Activated CD4-positive, alpha-beta T cell treated with anti-CD3 and anti-CD28 coated beads for 36 hours (primary cell): ENCODE measurements at regions not wholly inside any gene's neighbourhood (a gene's known extent, or its start where the extent isn't known, plus 50 kb on each side); places are given as distances from the start of the nearest gene placed in this dataset.

Source experiments
- ATAC-seq: fragments of 200-7000 bp; cut with Tn5 transposase; one replicate; pipeline ENCODE4 v1.10.0; 2021; ENCODE audit warnings: mild to moderate bottlenecking, moderate library complexity
- CTCF ChIA-PET: fragments of 350-600 bp; sonication (Branson Sonifier 250); formaldehyde crosslinking; loops from one replicate; lab custom pipeline; 2021; ENCODE audit warnings: antibody characterized with exemption; lab: Charles Lee
- POLR2A ChIA-PET: fragments of 350-600 bp; sonication (Branson Sonifier 250); formaldehyde crosslinking; loops from one replicate; lab custom pipeline; 2021; ENCODE audit warnings: antibody characterized with exemption, inconsistent platforms; lab: Charles Lee
- DNase-seq: peaks from one replicate; pipeline ENCODE4 v3.0.0-alpha.2; 2020
- H3K27ac Mint-ChIP-seq: one replicate; pipeline ENCODE4 v1.8.0; 2021; ENCODE audit warnings: mixed read lengths
- H3K27me3 Mint-ChIP-seq: one replicate; pipeline ENCODE4 v1.8.0; 2021; ENCODE audit warnings: mixed read lengths
- H3K36me3 Mint-ChIP-seq: one replicate; pipeline ENCODE4 v1.8.0; 2021; ENCODE audit warnings: low read depth, mixed read lengths
- H3K4me1 Mint-ChIP-seq: one replicate; pipeline ENCODE4 v1.8.0; 2021; ENCODE audit warnings: mixed read lengths
- H3K4me3 Mint-ChIP-seq: one replicate; pipeline ENCODE4 v1.8.0; 2021; ENCODE audit warnings: mild to moderate bottlenecking, moderate library complexity, mixed read lengths
- H3K9me3 Mint-ChIP-seq: one replicate; pipeline ENCODE4 v1.8.0; 2021; ENCODE audit warnings: low read depth, mixed read lengths
- intact Hi-C, 2 experiments: fragments of 100-400 bp; cut with DNase I in 1 of 2; cut with micrococcal nuclease in 1 of 2; formaldehyde crosslinking; loops; one replicate each; pipeline versions ENCODE4 v1.14.2 to v1.15.1; 2022 to 2024; cut with DNase I, micrococcal nuclease

- Mint-ChIP-seq H3K9me3 (no peaks in the 10 kb centered on the region), H3K4me3 (no peak overlapping the region), H3K36me3 (no peaks in the 10 kb centered on the region), H3K27ac (no peak overlapping the region), H3K4me1 (no peaks in the 10 kb centered on the region), H3K27me3 (peaks cover 2% of the 10 kb centered on the region)
- ATAC-seq (no peak), DNase-seq (no peak)
- CTCF ChIA-PET: interaction anchor here (0.9 kb wide), 1 partner anchor 31 kb away, joined by 3 read pairs; no protein-coding TSS in a partner anchor
- intact Hi-C loops: no loop called here
- POLR2A ChIA-PET: no interaction called here
Measured at GRCh38 chr5:15074651-15075050, 203.1 kb upstream of the ANKH start.

GRCh38 chr5:15073453-15073852 is 201.9 kb upstream of the ANKH start:
- Mint-ChIP-seq H3K4me3 (no peak overlapping the region), H3K4me1 (no peaks in the 10 kb centered on the region), H3K36me3 (no peaks in the 10 kb centered on the region), H3K9me3 (no peaks in the 10 kb centered on the region), H3K27me3 (peaks cover 2% of the 10 kb centered on the region), H3K27ac (no peak overlapping the region)
- CTCF ChIA-PET: no interaction called here
- intact Hi-C loops: no loop called here
- ATAC-seq: no peak
- no peak for DNase-seq
- POLR2A ChIA-PET: no interaction called here

DNA sequence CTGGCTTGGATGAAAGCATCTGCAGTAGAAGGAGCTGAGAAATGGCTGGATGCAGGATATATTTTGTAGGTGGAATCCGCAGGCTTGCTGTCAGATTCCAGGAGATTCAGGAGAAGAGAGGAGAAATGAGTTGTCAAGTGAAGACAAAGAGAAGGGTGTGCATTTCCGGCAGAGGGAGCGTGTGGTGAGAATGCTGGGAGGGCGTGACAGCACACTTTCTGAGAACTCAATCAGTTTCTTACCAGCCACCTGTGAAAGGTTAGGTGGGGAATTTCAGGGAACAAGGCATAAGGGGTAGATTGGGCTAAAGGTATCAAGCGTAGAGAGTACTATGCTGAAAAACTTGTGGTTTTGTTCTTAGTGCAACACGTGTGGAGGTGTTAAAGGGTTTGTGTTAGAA is 199.3 kb upstream of the ANKH start:
- Mint-ChIP-seq H3K4me3 (no peak overlapping the region), H3K9me3 (peaks cover 2% of the 10 kb centered on the region), H3K36me3 (no peaks in the 10 kb centered on the region), H3K27ac (no peak overlapping the region), H3K4me1 (no peaks in the 10 kb centered on the region), H3K27me3 (no peaks in the 10 kb centered on the region)
- DNase-seq: no peak
- intact Hi-C loops: no loop called here
- ATAC-seq: no peak
- ChIA-PET POLR2A (no interaction called here), CTCF (no interaction called here)

GRCh38 chr5:15069407-15069905 is 197.9 kb upstream of the ANKH start:
- no peak overlapping the region for H3K4me3 Mint-ChIP-seq
- intact Hi-C loops: no loop called here
- H3K27ac Mint-ChIP-seq: no peak overlapping the region
- H3K36me3 Mint-ChIP-seq: no peaks in the 10 kb centered on the region
- H3K27me3 Mint-ChIP-seq: no peaks in the 10 kb centered on the region
- H3K4me1 Mint-ChIP-seq: no peaks in the 10 kb centered on the region
- ATAC-seq (no peak), DNase-seq (no peak)
- CTCF ChIA-PET: no interaction called here
- H3K9me3 Mint-ChIP-seq: peaks cover 2% of the 10 kb centered on the region
- POLR2A ChIA-PET: no interaction called here

DNA sequence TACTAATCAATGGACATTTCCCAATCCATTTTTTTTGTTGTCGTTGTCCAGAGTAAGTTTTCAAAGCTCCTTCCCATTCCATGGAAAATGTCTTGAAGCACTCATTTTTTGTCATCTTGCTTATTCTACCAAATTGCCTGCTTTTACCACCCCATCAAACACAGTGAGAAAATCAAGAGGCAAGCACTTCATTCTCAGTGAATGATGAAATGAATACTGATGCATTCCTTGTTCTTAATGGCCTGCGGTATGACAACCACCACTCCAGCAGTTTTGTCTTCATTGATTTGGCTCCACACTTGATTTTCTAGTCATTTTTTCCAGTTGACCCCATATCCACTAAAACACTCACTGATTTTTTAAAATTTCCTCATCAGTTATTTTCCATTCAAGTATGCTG is 193.5 kb upstream of the ANKH start:
- Mint-ChIP-seq H3K36me3 (no peaks in the 10 kb centered on the region), H3K4me3 (no peak overlapping the region), H3K27me3 (peaks cover 3% of the 10 kb centered on the region), H3K27ac (no peak overlapping the region), H3K4me1 (no peaks in the 10 kb centered on the region), H3K9me3 (peaks cover 2% of the 10 kb centered on the region)
- POLR2A ChIA-PET: no interaction called here
- ATAC-seq: no peak
- CTCF ChIA-PET: no interaction called here
- intact Hi-C loops: no loop called here
- no peak for DNase-seq

DNA sequence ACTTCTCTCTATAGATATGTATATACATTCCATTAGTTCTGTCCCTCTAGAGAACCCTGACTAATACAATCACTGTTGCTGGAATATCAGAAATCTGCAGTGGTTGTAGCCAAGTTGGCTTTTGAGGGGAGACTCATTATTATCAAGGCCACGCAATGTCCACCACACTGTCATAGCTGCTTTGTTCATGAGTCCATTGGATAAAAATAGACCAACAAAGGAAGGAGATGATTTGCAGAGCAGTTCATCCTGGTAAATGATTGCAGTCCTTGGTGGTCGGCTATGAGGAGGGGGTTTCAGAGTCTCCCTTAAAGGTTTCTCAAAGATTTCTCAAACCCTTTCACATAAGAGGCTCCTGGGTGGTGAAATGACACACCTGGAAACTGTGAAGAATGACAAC is 192.8 kb upstream of the ANKH start:
- Mint-ChIP-seq H3K4me1 (no peaks in the 10 kb centered on the region), H3K36me3 (no peaks in the 10 kb centered on the region), H3K9me3 (peaks cover 2% of the 10 kb centered on the region), H3K4me3 (no peak overlapping the region), H3K27me3 (peaks cover 3% of the 10 kb centered on the region), H3K27ac (no peak overlapping the region)
- ChIA-PET CTCF (no interaction called here), POLR2A (no interaction called here)
- ATAC-seq (no peak), DNase-seq (no peak)
- intact Hi-C loops: no loop called here

DNA sequence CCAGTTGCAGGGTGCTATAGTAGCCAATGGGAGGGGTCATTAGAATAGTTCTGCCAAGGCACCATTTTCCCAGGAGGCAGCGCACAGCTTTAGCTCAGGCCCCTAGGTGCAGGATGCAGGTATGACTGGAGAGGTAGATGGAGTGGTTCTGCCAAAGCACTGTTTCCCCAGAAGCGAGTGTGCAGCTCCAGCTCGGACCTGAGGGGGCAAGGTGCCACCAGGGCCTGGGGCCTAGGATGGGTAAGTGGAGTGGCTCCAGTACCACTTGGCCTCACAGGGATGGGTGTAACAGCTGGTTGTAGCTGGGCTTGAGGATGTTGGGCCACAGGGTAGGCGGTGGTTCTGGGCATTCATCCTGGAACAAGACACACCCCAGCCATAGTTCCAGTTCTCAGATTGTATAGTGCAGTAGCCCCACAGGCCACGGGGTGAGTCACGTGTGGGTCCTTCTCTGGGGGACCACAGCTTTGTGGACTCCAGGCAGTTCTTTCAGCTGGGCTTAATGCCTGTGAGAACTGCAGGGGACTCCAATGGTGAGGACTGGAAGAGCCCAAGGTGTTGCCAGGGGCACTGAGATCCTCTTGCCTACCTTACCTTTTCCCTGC is 185.5 kb upstream of the ANKH start:
- CTCF ChIA-PET: no interaction called here
- DNase-seq (no peak), ATAC-seq (no peak)
- intact Hi-C loops: no loop called here
- no peaks in the 10 kb centered on the region for H3K4me1 Mint-ChIP-seq
- POLR2A ChIA-PET: no interaction called here
- peaks cover 5% of the 10 kb centered on the region for H3K9me3 Mint-ChIP-seq
- H3K36me3 Mint-ChIP-seq: no peaks in the 10 kb centered on the region
- H3K4me3 Mint-ChIP-seq: no peak overlapping the region
- H3K27me3 Mint-ChIP-seq: peaks cover 3% of the 10 kb centered on the region
- H3K27ac Mint-ChIP-seq: no peak overlapping the region

DNA sequence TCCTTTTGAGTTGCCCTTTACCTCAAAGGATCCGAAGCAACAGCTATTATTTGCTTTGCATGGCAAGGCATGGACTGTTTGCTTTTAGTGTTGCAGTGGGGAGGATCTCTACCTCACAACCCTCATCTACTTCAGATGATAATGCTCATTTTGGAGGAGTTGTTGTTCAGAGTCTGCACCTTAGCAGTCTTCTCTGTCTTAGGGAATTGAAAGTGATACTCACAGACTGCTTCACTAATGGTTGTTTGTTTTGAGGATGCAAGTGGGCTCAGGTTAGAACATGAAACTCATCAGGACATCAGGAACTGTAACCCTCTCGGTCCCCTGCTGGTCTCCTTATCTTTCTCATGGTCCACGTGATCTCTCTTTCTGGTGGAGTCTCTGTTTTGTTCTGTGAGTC is 172.9 kb upstream of the ANKH start:
- DNase-seq (no peak), ATAC-seq (no peak)
- CTCF ChIA-PET: no interaction called here
- POLR2A ChIA-PET: no interaction called here
- Mint-ChIP-seq H3K4me1 (no peaks in the 10 kb centered on the region), H3K36me3 (no peaks in the 10 kb centered on the region), H3K27me3 (peaks cover 3% of the 10 kb centered on the region), H3K4me3 (no peak overlapping the region), H3K9me3 (no peaks in the 10 kb centered on the region), H3K27ac (no peak overlapping the region)
- intact Hi-C loops: no loop called here

- POLR2A ChIA-PET: no interaction called here
- DNase-seq: no peak
- CTCF ChIA-PET: interaction anchor here (1.0 kb wide), 1 partner anchor 43 kb away, joined by 4 read pairs; no protein-coding TSS in a partner anchor
- Mint-ChIP-seq H3K36me3 (no peaks in the 10 kb centered on the region), H3K27me3 (no peaks in the 10 kb centered on the region), H3K27ac (no peak overlapping the region), H3K9me3 (peaks cover 3% of the 10 kb centered on the region), H3K4me3 (no peak overlapping the region), H3K4me1 (no peaks in the 10 kb centered on the region)
- intact Hi-C loops: no loop called here
- ATAC-seq: no peak
Measured at GRCh38 chr5:15037247-15037908, 165.8 kb upstream of the ANKH start.

- no peak overlapping the region for H3K4me3 Mint-ChIP-seq
- POLR2A ChIA-PET: no interaction called here
- no peak overlapping the region for H3K27ac Mint-ChIP-seq
- no peaks in the 10 kb centered on the region for H3K4me1 Mint-ChIP-seq
- ATAC-seq (no peak), DNase-seq (no peak)
- peaks cover 3% of the 10 kb centered on the region for H3K9me3 Mint-ChIP-seq
- peaks cover 5% of the 10 kb centered on the region for H3K27me3 Mint-ChIP-seq
- CTCF ChIA-PET: no interaction called here
- no peaks in the 10 kb centered on the region for H3K36me3 Mint-ChIP-seq
- intact Hi-C loops: no loop called here
Measured at GRCh38 chr5:15034379-15034778, 162.8 kb upstream of the ANKH start.

- no peak overlapping the region for H3K27ac Mint-ChIP-seq
- CTCF ChIA-PET: no interaction called here
- H3K9me3 Mint-ChIP-seq: no peaks in the 10 kb centered on the region
- H3K27me3 Mint-ChIP-seq: peaks cover 17% of the 10 kb centered on the region
- H3K4me3 Mint-ChIP-seq: no peak overlapping the region
- H3K36me3 Mint-ChIP-seq: no peaks in the 10 kb centered on the region
- intact Hi-C loops: no loop called here
- H3K4me1 Mint-ChIP-seq: no peaks in the 10 kb centered on the region
- no peak for DNase-seq
- ATAC-seq: no peak
- POLR2A ChIA-PET: no interaction called here
Measured at GRCh38 chr5:15031180-15031579, 159.6 kb upstream of the ANKH start.

GRCh38 chr5:15027764-15028163 is 156.2 kb upstream of the ANKH start:
- DNase-seq: no peak
- Mint-ChIP-seq H3K36me3 (no peaks in the 10 kb centered on the region), H3K4me1 (no peaks in the 10 kb centered on the region), H3K27me3 (peaks cover 22% of the 10 kb centered on the region), H3K4me3 (no peak overlapping the region), H3K9me3 (no peaks in the 10 kb centered on the region), H3K27ac (no peak overlapping the region)
- ATAC-seq: no peak
- ChIA-PET CTCF (no interaction called here), POLR2A (no interaction called here)
- intact Hi-C loops: no loop called here
